ENCODE measurements at regions not wholly inside any gene's neighbourhood (a gene's known extent, or its start where the extent isn't known, plus 50 kb on each side); places are given as distances from the start of the nearest gene placed in this dataset.
A peak's percentile ranks its signal among the peaks of the same experiment; 100 is the strongest.
"Not testable (repeated sequence)": the region's sequence is repeated elsewhere in the genome, so short reads cannot be mapped to it uniquely, and the experiment has no call there.

GRCh38 chr5:17326600-17327037, 109.2 kb downstream of the BASP1 start:
- DNase-seq (ENCODE audit: low read depth in 2 of 2) = no peak

GRCh38 chr5:17327048-17327625, 109.7 kb downstream of the BASP1 start:
- no peak for DNase-seq (ENCODE audit: low read depth in 2 of 2)

GRCh38 chr5:17329571-17329970, 112.1 kb downstream of the BASP1 start:
- DNase-seq (ENCODE audit: low read depth in 2 of 2) = no peak

- no peak for DNase-seq (ENCODE audit: low read depth in 2 of 2)
Measured at GRCh38 chr5:17330386-17330785, 113.0 kb downstream of the BASP1 start.

- no peak for DNase-seq (ENCODE audit: low read depth in 2 of 2)
Measured at GRCh38 chr5:17331651-17332050, 114.2 kb downstream of the BASP1 start.

- DNase-seq (ENCODE audit: low read depth in 2 of 2) = no peak
Measured at GRCh38 chr5:17333755-17334154, 116.3 kb downstream of the BASP1 start.

- DNase-seq (ENCODE audit: low read depth in 2 of 2) = no peak
Measured at GRCh38 chr5:17336054-17336453, 118.6 kb downstream of the BASP1 start.

- not testable (repeated sequence) for DNase-seq (ENCODE audit: low read depth in 2 of 2)
Measured at GRCh38 chr5:17336723-17337122, 119.3 kb downstream of the BASP1 start.

GRCh38 chr5:17339841-17340240, 122.4 kb downstream of the BASP1 start:
- DNase-seq (ENCODE audit: low read depth in 2 of 2) = no peak

GRCh38 chr5:17340379-17340778, 122.9 kb downstream of the BASP1 start:
- DNase-seq (ENCODE audit: low read depth in 2 of 2) = no peak

GRCh38 chr5:17340819-17341218, 123.4 kb downstream of the BASP1 start:
- peak in 1 of 2 donors; percentile 15 for DNase-seq (ENCODE audit: low read depth in 2 of 2)

GRCh38 chr5:17343675-17344074, 126.2 kb downstream of the BASP1 start:
- peak in 1 of 2 donors; percentile 55 for DNase-seq (ENCODE audit: low read depth in 2 of 2)

GRCh38 chr5:17346811-17347210, 129.4 kb downstream of the BASP1 start:
- DNase-seq (ENCODE audit: low read depth in 2 of 2) = no peak

- DNase-seq (ENCODE audit: low read depth in 2 of 2) = no peak
Measured at GRCh38 chr5:17352223-17352622, 134.8 kb downstream of the BASP1 start.

- no peak for DNase-seq (ENCODE audit: low read depth in 2 of 2)
Measured at GRCh38 chr5:17354265-17354664, 136.8 kb downstream of the BASP1 start.

- no peak for DNase-seq (ENCODE audit: low read depth in 2 of 2)
Measured at GRCh38 chr5:17355586-17356346, 138.3 kb downstream of the BASP1 start.

GRCh38 chr5:17356551-17356950, 139.1 kb downstream of the BASP1 start:
- no peak for DNase-seq (ENCODE audit: low read depth in 2 of 2)

- no peak for DNase-seq (ENCODE audit: low read depth in 2 of 2)
Measured at GRCh38 chr5:17357504-17357903, 140.1 kb downstream of the BASP1 start.

- no peak for DNase-seq (ENCODE audit: low read depth in 2 of 2)
Measured at GRCh38 chr5:17358031-17358430, 140.0 kb upstream of the TAF11L2 start.

GRCh38 chr5:17359451-17360011, 138.5 kb upstream of the TAF11L2 start:
- no peak for DNase-seq (ENCODE audit: low read depth in 2 of 2)

GRCh38 chr5:17360879-17361278, 137.2 kb upstream of the TAF11L2 start:
- DNase-seq (ENCODE audit: low read depth in 2 of 2) = no peak

GRCh38 chr5:17361331-17361730, 136.7 kb upstream of the TAF11L2 start:
- no peak for DNase-seq (ENCODE audit: low read depth in 2 of 2)
